ENCODE measurements at regions not wholly inside any gene's neighbourhood (a gene's known extent, or its start where the extent isn't known, plus 50 kb on each side); places are given as distances from the start of the nearest gene placed in this dataset.

DNA sequence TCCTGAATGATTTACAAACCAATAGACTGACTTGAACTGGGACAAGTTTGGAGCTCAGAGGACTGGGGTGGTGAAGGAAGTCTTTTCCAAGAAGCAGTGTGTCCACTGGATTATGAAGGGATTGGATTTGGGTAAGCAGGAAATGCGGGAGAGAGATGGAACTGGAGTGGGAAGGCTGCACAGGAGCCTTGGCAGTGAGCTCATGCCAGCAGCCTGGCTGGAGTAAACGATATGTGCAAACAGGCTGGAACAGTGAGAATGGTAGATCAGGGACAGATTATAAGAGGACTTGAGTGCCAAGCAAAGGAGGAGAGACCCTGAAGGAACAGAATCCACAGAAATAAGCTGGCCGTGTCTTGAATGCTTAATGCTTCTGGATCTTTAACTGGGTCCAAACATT, 121.9 kb upstream of the GATA6 start:
- WGBS (ENCODE audit: insufficient coverage, insufficient replicate concordance, low lambda C conversion rate, missing lambda C conversion rate): 0% methylated on average over 3 of the region's 3 CpGs
- Histone ChIP-seq H3K4me3 (no peak overlapping the region), H3K36me3 (ENCODE audit: control insufficient read depth in 2 of 2, insufficient read depth in 2 of 2, low read length in 1 of 2) (no peaks in the 10 kb centered on the region), H3K27me3 (replicated peaks in 1 of 2; ENCODE audit: control insufficient read depth in 2 of 2, insufficient read depth in 2 of 2, low read length in 1 of 2) (no peaks in the 10 kb centered on the region; a peak in 1 of 4 replicates), H3K4me1 (ENCODE audit: control insufficient read depth, insufficient read depth, low read length) (no peaks in the 10 kb centered on the region), H3K9me3 (replicated peaks; ENCODE audit: control insufficient read depth, insufficient read depth, low read length) (no peaks in the 10 kb centered on the region), H4K20me1 (ENCODE audit: control insufficient read depth, insufficient read depth) (no peaks in the 10 kb centered on the region), H3K27ac (ENCODE audit: control insufficient read depth, insufficient read depth) (no peak overlapping the region), H2AFZ (ENCODE audit: control insufficient read depth, low read depth, low read length) (no peak overlapping the region), H3K4me2 (ENCODE audit: control insufficient read depth, insufficient read depth) (no peak overlapping the region), H3K79me2 (ENCODE audit: control insufficient read depth, insufficient read depth, low read length) (no peaks in the 10 kb centered on the region), H3K9ac (ENCODE audit: control insufficient read depth, insufficient read depth, low read length) (no peak overlapping the region)
- CTCF ChIA-PET: no interaction called here
- no peak for DNase-seq (ENCODE audit: low read depth, low spot score)
- no peak for FAIRE-seq
- POLR2A ChIA-PET: no interaction called here
- ATAC-seq: no peak
- no TSS peak for BruUV-seq (replicated peaks)
- in situ Hi-C loops (cut with MboI): loop anchor here (10.0 kb wide), 1 partner anchor 63 kb away; no protein-coding TSS in a partner anchor
- intact Hi-C loops (cut with micrococcal nuclease; ENCODE audit: unreplicated experiment): loop anchor here (10.0 kb wide), 1 partner anchor 63 kb away; no protein-coding TSS in a partner anchor
- SMC1A ChIA-PET (ENCODE audit: uncharacterized antibody, unreplicated experiment): no interaction called here
- RAD21 ChIA-PET (ENCODE audit: unreplicated experiment): no interaction called here
- TF ChIP-seq ZBED1 (IDR thresholded peaks at IDR 0.05; ENCODE audit: borderline replicate concordance): no peak
- TF ChIP-seq JUND (IDR thresholded peaks at IDR 0.05; ENCODE audit: low read depth, low read length): no peak
- TF ChIP-seq, protein P1, sequence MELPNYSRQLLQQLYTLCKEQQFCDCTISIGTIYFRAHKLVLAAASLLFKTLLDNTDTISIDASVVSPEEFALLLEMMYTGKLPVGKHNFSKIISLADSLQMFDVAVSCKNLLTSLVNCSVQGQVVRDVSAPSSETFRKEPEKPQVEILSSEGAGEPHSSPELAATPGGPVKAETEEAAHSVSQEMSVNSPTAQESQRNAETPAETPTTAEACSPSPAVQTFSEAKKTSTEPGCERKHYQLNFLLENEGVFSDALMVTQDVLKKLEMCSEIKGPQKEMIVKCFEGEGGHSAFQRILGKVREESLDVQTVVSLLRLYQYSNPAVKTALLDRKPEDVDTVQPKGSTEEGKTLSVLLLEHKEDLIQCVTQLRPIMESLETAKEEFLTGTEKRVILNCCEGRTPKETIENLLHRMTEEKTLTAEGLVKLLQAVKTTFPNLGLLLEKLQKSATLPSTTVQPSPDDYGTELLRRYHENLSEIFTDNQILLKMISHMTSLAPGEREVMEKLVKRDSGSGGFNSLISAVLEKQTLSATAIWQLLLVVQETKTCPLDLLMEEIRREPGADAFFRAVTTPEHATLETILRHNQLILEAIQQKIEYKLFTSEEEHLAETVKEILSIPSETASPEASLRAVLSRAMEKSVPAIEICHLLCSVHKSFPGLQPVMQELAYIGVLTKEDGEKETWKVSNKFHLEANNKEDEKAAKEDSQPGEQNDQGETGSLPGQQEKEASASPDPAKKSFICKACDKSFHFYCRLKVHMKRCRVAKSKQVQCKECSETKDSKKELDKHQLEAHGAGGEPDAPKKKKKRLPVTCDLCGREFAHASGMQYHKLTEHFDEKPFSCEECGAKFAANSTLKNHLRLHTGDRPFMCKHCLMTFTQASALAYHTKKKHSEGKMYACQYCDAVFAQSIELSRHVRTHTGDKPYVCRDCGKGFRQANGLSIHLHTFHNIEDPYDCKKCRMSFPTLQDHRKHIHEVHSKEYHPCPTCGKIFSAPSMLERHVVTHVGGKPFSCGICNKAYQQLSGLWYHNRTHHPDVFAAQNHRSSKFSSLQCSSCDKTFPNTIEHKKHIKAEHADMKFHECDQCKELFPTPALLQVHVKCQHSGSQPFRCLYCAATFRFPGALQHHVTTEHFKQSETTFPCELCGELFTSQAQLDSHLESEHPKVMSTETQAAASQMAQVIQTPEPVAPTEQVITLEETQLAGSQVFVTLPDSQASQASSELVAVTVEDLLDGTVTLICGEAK (IDR thresholded peaks at IDR 0.05; ENCODE audit: borderline replicate concordance): no peak
- no peak for TF ChIP-seq CREM (IDR thresholded peaks at IDR 0.05; ENCODE audit: low read depth)
- TF ChIP-seq SIN3A (IDR thresholded peaks at IDR 0.05; ENCODE audit: low read depth, low read length): no peak
- TF ChIP-seq, protein P2, sequence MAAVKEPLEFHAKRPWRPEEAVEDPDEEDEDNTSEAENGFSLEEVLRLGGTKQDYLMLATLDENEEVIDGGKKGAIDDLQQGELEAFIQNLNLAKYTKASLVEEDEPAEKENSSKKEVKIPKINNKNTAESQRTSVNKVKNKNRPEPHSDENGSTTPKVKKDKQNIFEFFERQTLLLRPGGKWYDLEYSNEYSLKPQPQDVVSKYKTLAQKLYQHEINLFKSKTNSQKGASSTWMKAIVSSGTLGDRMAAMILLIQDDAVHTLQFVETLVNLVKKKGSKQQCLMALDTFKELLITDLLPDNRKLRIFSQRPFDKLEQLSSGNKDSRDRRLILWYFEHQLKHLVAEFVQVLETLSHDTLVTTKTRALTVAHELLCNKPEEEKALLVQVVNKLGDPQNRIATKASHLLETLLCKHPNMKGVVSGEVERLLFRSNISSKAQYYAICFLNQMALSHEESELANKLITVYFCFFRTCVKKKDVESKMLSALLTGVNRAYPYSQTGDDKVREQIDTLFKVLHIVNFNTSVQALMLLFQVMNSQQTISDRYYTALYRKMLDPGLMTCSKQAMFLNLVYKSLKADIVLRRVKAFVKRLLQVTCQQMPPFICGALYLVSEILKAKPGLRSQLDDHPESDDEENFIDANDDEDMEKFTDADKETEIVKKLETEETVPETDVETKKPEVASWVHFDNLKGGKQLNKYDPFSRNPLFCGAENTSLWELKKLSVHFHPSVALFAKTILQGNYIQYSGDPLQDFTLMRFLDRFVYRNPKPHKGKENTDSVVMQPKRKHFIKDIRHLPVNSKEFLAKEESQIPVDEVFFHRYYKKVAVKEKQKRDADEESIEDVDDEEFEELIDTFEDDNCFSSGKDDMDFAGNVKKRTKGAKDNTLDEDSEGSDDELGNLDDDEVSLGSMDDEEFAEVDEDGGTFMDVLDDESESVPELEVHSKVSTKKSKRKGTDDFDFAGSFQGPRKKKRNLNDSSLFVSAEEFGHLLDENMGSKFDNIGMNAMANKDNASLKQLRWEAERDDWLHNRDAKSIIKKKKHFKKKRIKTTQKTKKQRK (IDR thresholded peaks at IDR 0.05; ENCODE audit: low read depth, low read length): no peak
- TF ChIP-seq ASH2L (IDR thresholded peaks at IDR 0.05; ENCODE audit: borderline replicate concordance, low read depth): no peak
- TF ChIP-seq ZNF217 (IDR thresholded peaks at IDR 0.05): no peak
- TF ChIP-seq, protein P3, sequence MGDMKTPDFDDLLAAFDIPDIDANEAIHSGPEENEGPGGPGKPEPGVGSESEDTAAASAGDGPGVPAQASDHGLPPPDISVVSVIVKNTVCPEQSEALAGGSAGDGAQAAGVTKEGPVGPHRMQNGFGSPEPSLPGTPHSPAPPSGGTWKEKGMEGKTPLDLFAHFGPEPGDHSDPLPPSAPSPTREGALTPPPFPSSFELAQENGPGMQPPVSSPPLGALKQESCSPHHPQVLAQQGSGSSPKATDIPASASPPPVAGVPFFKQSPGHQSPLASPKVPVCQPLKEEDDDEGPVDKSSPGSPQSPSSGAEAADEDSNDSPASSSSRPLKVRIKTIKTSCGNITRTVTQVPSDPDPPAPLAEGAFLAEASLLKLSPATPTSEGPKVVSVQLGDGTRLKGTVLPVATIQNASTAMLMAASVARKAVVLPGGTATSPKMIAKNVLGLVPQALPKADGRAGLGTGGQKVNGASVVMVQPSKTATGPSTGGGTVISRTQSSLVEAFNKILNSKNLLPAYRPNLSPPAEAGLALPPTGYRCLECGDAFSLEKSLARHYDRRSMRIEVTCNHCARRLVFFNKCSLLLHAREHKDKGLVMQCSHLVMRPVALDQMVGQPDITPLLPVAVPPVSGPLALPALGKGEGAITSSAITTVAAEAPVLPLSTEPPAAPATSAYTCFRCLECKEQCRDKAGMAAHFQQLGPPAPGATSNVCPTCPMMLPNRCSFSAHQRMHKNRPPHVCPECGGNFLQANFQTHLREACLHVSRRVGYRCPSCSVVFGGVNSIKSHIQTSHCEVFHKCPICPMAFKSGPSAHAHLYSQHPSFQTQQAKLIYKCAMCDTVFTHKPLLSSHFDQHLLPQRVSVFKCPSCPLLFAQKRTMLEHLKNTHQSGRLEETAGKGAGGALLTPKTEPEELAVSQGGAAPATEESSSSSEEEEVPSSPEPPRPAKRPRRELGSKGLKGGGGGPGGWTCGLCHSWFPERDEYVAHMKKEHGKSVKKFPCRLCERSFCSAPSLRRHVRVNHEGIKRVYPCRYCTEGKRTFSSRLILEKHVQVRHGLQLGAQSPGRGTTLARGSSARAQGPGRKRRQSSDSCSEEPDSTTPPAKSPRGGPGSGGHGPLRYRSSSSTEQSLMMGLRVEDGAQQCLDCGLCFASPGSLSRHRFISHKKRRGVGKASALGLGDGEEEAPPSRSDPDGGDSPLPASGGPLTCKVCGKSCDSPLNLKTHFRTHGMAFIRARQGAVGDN (IDR thresholded peaks at IDR 0.05): no peak
- TF ChIP-seq MEF2B (IDR thresholded peaks at IDR 0.05; ENCODE audit: partially characterized antibody, poor library complexity, severe bottlenecking): no peak
- no peak for TF ChIP-seq TCF12 (IDR thresholded peaks at IDR 0.05; ENCODE audit: low read depth, low read length)
- TF ChIP-seq SMAD5 (IDR thresholded peaks at IDR 0.05; ENCODE audit: low read depth): no peak
- no peak for TF ChIP-seq CHD2 (IDR thresholded peaks at IDR 0.05; ENCODE audit: borderline replicate concordance, low read depth, low read length)
- TF ChIP-seq ESRRA (IDR thresholded peaks at IDR 0.05; ENCODE audit: low read length): no peak
- no peak for TF ChIP-seq NR2F1 (conservative IDR thresholded peaks at IDR 0.05)
